ENCODE measurements at regions not wholly inside any gene's neighbourhood (a gene's known extent, or its start where the extent isn't known, plus 50 kb on each side); places are given as distances from the start of the nearest gene placed in this dataset.

GRCh38 chr7:22604246-22604645 lies 104.3 kb upstream of the STEAP1B start:
- H3K4me1 Mint-ChIP-seq: peaks cover 14% of the 10 kb centered on the region
- H3K4me3 Mint-ChIP-seq: no peak overlapping the region
- H3K27ac Mint-ChIP-seq: no peak overlapping the region
- peaks cover 9% of the 10 kb centered on the region for H3K4me1 ChIP-seq
- H3K9ac ChIP-seq: no peak overlapping the region
- no peak overlapping the region for H3K27ac ChIP-seq
- H3K27me3 Mint-ChIP-seq (ENCODE audit: insufficient read depth, low read depth): no peaks in the 10 kb centered on the region
- TF ChIP-seq EZH2 (IDR thresholded peaks at IDR 0.05) (no peak), CTCF (IDR thresholded peaks at IDR 0.05) (no peak), EZH2phosphoT487 (IDR thresholded peaks at IDR 0.05) (no peak)
- H3K36me3 ChIP-seq: no peaks in the 10 kb centered on the region
- no peaks in the 10 kb centered on the region for H3K27me3 ChIP-seq
- no peak overlapping the region for H2AFZ ChIP-seq (replicated peaks)
- no peaks in the 10 kb centered on the region for H3K79me2 ChIP-seq (ENCODE audit: low read depth)
- no peak overlapping the region for H3K4me2 ChIP-seq
- no peak overlapping the region for H3K4me3 ChIP-seq
- H3K9me3 ChIP-seq (ENCODE audit: low read depth): no peaks in the 10 kb centered on the region
- H3K9me3 Mint-ChIP-seq: no peaks in the 10 kb centered on the region
- H3K36me3 Mint-ChIP-seq: no peaks in the 10 kb centered on the region
- no peaks in the 10 kb centered on the region for H3F3A ChIP-seq (ENCODE audit: low read depth)
- no peaks in the 10 kb centered on the region for H4K20me1 ChIP-seq (ENCODE audit: low read depth)
- no peak for DNase-seq (ENCODE audit: low spot score)

GRCh38 chr7:22601812-22602565 lies 102.0 kb upstream of the STEAP1B start:
- no peaks in the 10 kb centered on the region for H3K27me3 Mint-ChIP-seq (ENCODE audit: insufficient read depth, low read depth)
- Histone ChIP-seq H3K9me3 (ENCODE audit: low read depth) (no peaks in the 10 kb centered on the region), H3K4me1 (peaks cover 9% of the 10 kb centered on the region), H3K4me3 (no peak overlapping the region), H3K79me2 (ENCODE audit: low read depth) (no peaks in the 10 kb centered on the region), H3K9ac (no peak overlapping the region), H3K4me2 (no peak overlapping the region), H3K27me3 (no peaks in the 10 kb centered on the region), H3K27ac (no peak overlapping the region), H3F3A (ENCODE audit: low read depth) (no peaks in the 10 kb centered on the region), H2AFZ (replicated peaks) (no peak overlapping the region), H3K36me3 (no peaks in the 10 kb centered on the region), H4K20me1 (ENCODE audit: low read depth) (no peaks in the 10 kb centered on the region)
- H3K36me3 Mint-ChIP-seq: no peaks in the 10 kb centered on the region
- no peak for DNase-seq (ENCODE audit: low spot score)
- TF ChIP-seq EZH2 (IDR thresholded peaks at IDR 0.05) (no peak), CTCF (IDR thresholded peaks at IDR 0.05) (no peak), EZH2phosphoT487 (IDR thresholded peaks at IDR 0.05) (no peak)
- H3K9me3 Mint-ChIP-seq: no peaks in the 10 kb centered on the region
- peaks cover 14% of the 10 kb centered on the region for H3K4me1 Mint-ChIP-seq
- H3K27ac Mint-ChIP-seq: no peak overlapping the region
- no peak overlapping the region for H3K4me3 Mint-ChIP-seq

GRCh38 chr7:22601408-22601807 lies 101.4 kb upstream of the STEAP1B start:
- no peak overlapping the region for H3K4me3 Mint-ChIP-seq
- H3K4me2 ChIP-seq: no peak overlapping the region
- H3K4me1 ChIP-seq: peaks cover 9% of the 10 kb centered on the region
- no peak for DNase-seq (ENCODE audit: low spot score)
- no peaks in the 10 kb centered on the region for H3K79me2 ChIP-seq (ENCODE audit: low read depth)
- H3K27ac ChIP-seq: no peak overlapping the region
- H2AFZ ChIP-seq (replicated peaks): no peak overlapping the region
- H3K36me3 Mint-ChIP-seq: no peaks in the 10 kb centered on the region
- H3K4me3 ChIP-seq: no peak overlapping the region
- TF ChIP-seq EZH2phosphoT487 (IDR thresholded peaks at IDR 0.05): no peak
- no peak for TF ChIP-seq EZH2 (IDR thresholded peaks at IDR 0.05)
- TF ChIP-seq CTCF (IDR thresholded peaks at IDR 0.05): no peak
- H3K4me1 Mint-ChIP-seq: peaks cover 14% of the 10 kb centered on the region
- no peaks in the 10 kb centered on the region for H3K9me3 ChIP-seq (ENCODE audit: low read depth)
- no peak overlapping the region for H3K9ac ChIP-seq
- no peaks in the 10 kb centered on the region for H3K27me3 Mint-ChIP-seq (ENCODE audit: insufficient read depth, low read depth)
- no peaks in the 10 kb centered on the region for H3F3A ChIP-seq (ENCODE audit: low read depth)
- H3K9me3 Mint-ChIP-seq: no peaks in the 10 kb centered on the region
- no peak overlapping the region for H3K27ac Mint-ChIP-seq
- H3K27me3 ChIP-seq: no peaks in the 10 kb centered on the region
- H3K36me3 ChIP-seq: no peaks in the 10 kb centered on the region
- no peaks in the 10 kb centered on the region for H4K20me1 ChIP-seq (ENCODE audit: low read depth)
